ENCODE measurements at regions not wholly inside any gene's neighbourhood (a gene's known extent, or its start where the extent isn't known, plus 50 kb on each side); places are given as distances from the start of the nearest gene placed in this dataset.
A peak's percentile ranks its signal among the peaks of the same experiment; 100 is the strongest.
"Not testable (repeated sequence)": the region's sequence is repeated elsewhere in the genome, so short reads cannot be mapped to it uniquely, and the experiment has no call there.

- no peak for DNase-seq (ENCODE audit: low spot score)
Observed at GRCh38 chr7:145928937-145929336, 187.7 kb upstream of the CNTNAP2 start.

GRCh38 chr7:145919712-145920111 lies 196.9 kb upstream of the CNTNAP2 start:
- no peak for DNase-seq (ENCODE audit: low spot score)

GRCh38 chr7:145916776-145917175 lies 199.8 kb upstream of the CNTNAP2 start:
- DNase-seq (ENCODE audit: low spot score): no peak

GRCh38 chr7:145915679-145916078 lies 200.9 kb upstream of the CNTNAP2 start:
- no peak for DNase-seq (ENCODE audit: low spot score)

GRCh38 chr7:145909991-145910513 lies 206.5 kb upstream of the CNTNAP2 start:
- no peak for DNase-seq (ENCODE audit: low spot score)

GRCh38 chr7:145903658-145904057 lies 212.9 kb upstream of the CNTNAP2 start:
- DNase-seq (ENCODE audit: low spot score): no peak

- DNase-seq (ENCODE audit: low spot score): peak; percentile 29
Observed at GRCh38 chr7:145902123-145902522, 214.5 kb upstream of the CNTNAP2 start.

GRCh38 chr7:145899938-145900337 lies 216.7 kb upstream of the CNTNAP2 start:
- no peak for DNase-seq (ENCODE audit: low spot score)

GRCh38 chr7:145893925-145894535 lies 222.6 kb upstream of the CNTNAP2 start:
- no peak for DNase-seq (ENCODE audit: low spot score)

GRCh38 chr7:145884716-145885514 lies 231.7 kb upstream of the CNTNAP2 start:
- DNase-seq (ENCODE audit: low spot score): no peak

- no peak for DNase-seq (ENCODE audit: low spot score)
Observed at GRCh38 chr7:145876376-145876775, 240.2 kb upstream of the CNTNAP2 start.

- no peak for DNase-seq (ENCODE audit: low spot score)
Observed at GRCh38 chr7:145875267-145875666, 241.3 kb upstream of the CNTNAP2 start.

- no peak for DNase-seq (ENCODE audit: low spot score)
Observed at GRCh38 chr7:145868935-145869334, 247.7 kb upstream of the CNTNAP2 start.

GRCh38 chr7:145862212-145862611 lies 254.4 kb upstream of the CNTNAP2 start:
- DNase-seq (ENCODE audit: low spot score): no peak

- no peak for DNase-seq (ENCODE audit: low spot score)
Observed at GRCh38 chr7:145860809-145861208, 255.8 kb upstream of the CNTNAP2 start.

- DNase-seq (ENCODE audit: low spot score): no peak
Observed at GRCh38 chr7:145850636-145851035, 266.0 kb upstream of the CNTNAP2 start.

- peak; percentile 22 for DNase-seq (ENCODE audit: low spot score)
Observed at GRCh38 chr7:145848691-145849090, 267.9 kb upstream of the CNTNAP2 start.

GRCh38 chr7:145845345-145845744 lies 271.3 kb upstream of the CNTNAP2 start:
- DNase-seq (ENCODE audit: low spot score): no peak

- no peak for DNase-seq (ENCODE audit: low spot score)
Observed at GRCh38 chr7:145839814-145840213, 276.8 kb upstream of the CNTNAP2 start.

- DNase-seq (ENCODE audit: low spot score): no peak
Observed at GRCh38 chr7:145831616-145832206, 284.9 kb upstream of the CNTNAP2 start.

GRCh38 chr7:145817687-145818086 lies 298.9 kb upstream of the CNTNAP2 start:
- DNase-seq (ENCODE audit: low spot score): no peak

- DNase-seq (ENCODE audit: low spot score): no peak
Observed at GRCh38 chr7:145812218-145812617, 304.4 kb upstream of the CNTNAP2 start.

GRCh38 chr7:145805496-145805895 lies 311.1 kb upstream of the CNTNAP2 start:
- DNase-seq (ENCODE audit: low spot score): not testable (repeated sequence)
